DOHH2 (cell line): ENCODE measurements at regions not wholly inside any gene's neighbourhood (a gene's known extent, or its start where the extent isn't known, plus 50 kb on each side); places are given as distances from the start of the nearest gene placed in this dataset.

Source experiments
- H3F3A ChIP-seq: fragments of 200-600 bp; sonication (generic), shearing (Covaris generic); 2 replicates; pipeline ENCODE4 v1.6.0; 2016; ENCODE audit warnings: antibody characterized with exemption, mild to moderate bottlenecking; ENCODE audit not compliant: control insufficient read depth, insufficient read depth
- H3K27ac ChIP-seq: fragments of 200-600 bp; sonication (generic); 2 replicates; pipeline ENCODE4 v1.5.1; 2014; ENCODE audit warnings: low read depth, mild to moderate bottlenecking, low read length, moderate library complexity
- H3K27me3 ChIP-seq: fragments of 200-600 bp; sonication (generic); 2 replicates; pipeline ENCODE4 v1.6.1; 2014; ENCODE audit warnings: mild to moderate bottlenecking, low read length, mixed read lengths; ENCODE audit not compliant: control insufficient read depth
- H3K36me3 ChIP-seq: fragments of 200-600 bp; sonication (generic); 2 replicates; pipeline ENCODE4 v1.6.1; 2014; ENCODE audit warnings: mild to moderate bottlenecking, low read length, moderate library complexity, mixed read lengths; ENCODE audit not compliant: control insufficient read depth
- H3K4me1 ChIP-seq: fragments of 200-600 bp; sonication (generic); 2 replicates; pipeline ENCODE4 v1.6.1; 2014; ENCODE audit warnings: mild to moderate bottlenecking, low read length, mixed read lengths; ENCODE audit not compliant: control insufficient read depth
- H3K4me2 ChIP-seq: fragments of 200-600 bp; sonication (generic); 2 replicates; pipeline ENCODE4 v1.6.0; 2014; ENCODE audit warnings: mild to moderate bottlenecking, low read length, moderate library complexity
- H3K4me3 ChIP-seq: fragments of 200-600 bp; sonication (generic); 2 replicates; pipeline ENCODE4 v1.5.1; 2014; ENCODE audit warnings: mild to moderate bottlenecking, low read length, mixed read lengths
- H3K79me2 ChIP-seq: fragments of 200-600 bp; sonication (generic); 2 replicates; pipeline ENCODE4 v1.6.1; 2014; ENCODE audit warnings: mild to moderate bottlenecking, low read length, mixed read lengths; ENCODE audit not compliant: control insufficient read depth
- H3K9me2 ChIP-seq: fragments of 200-600 bp; sonication (generic); replicated peaks from 2 replicates; pipeline ENCODE4 v1.6.1; 2014; ENCODE audit warnings: mild to moderate bottlenecking, low read length, mixed read lengths; ENCODE audit not compliant: control insufficient read depth
- H3K9me3 ChIP-seq: fragments of 200-600 bp; sonication (generic); 2 replicates; pipeline ENCODE4 v1.6.1; 2014; ENCODE audit warnings: antibody characterized with exemption, low read length, mixed read lengths; ENCODE audit not compliant: control insufficient read depth, insufficient read depth
- H4K20me1 ChIP-seq: fragments of 200-600 bp; sonication (generic); 2 replicates; pipeline ENCODE4 v1.6.0; 2014; ENCODE audit warnings: low read depth, mild to moderate bottlenecking, antibody characterized with exemption, low read length, moderate library complexity; ENCODE audit not compliant: control insufficient read depth, insufficient read depth
- EZH2phosphoT487 ChIP-seq: fragments of 200-600 bp; sonication (generic); IDR thresholded peaks from 2 replicates; pipeline ENCODE4 v1.6.1; 2017; ENCODE audit warnings: borderline replicate concordance, mild to moderate bottlenecking, antibody characterized with exemption, low read length, moderate library complexity, mixed read lengths
- TF ChIP-seq, protein P1 (sequence below): fragments of 200-600 bp; sonication (generic); IDR thresholded peaks from one replicate; pipeline ENCODE4 v1.5.1; 2014; ENCODE audit warnings: antibody characterized with exemption, mild to moderate bottlenecking, low read depth, low read length; ENCODE audit not compliant: poor library complexity, severe bottlenecking

DNA sequence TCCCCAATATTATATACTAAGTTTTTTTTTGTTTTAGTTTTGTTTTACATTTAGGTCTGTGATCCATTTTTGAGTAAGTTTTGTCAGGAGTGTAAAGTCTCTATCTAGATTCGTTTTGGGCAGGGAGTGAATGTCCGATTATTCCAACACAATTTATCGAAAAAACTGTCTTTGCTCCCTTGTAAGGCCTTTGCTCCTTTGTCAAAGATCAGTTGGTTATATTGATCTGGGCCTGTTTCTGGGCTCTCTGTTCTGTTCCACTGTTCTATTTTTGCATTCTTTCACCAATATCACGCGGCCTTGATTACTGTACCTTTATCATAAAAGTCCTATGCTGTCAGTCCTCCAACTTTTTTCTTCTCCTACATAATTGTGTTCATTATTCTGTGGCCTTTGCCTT, 276.5 kb upstream of the ZC3H15 start:
- H4K20me1 ChIP-seq, result no peaks in the 10 kb centered on the region
- no peaks in the 10 kb centered on the region for H3K79me2 ChIP-seq
- H3F3A ChIP-seq, result no peaks in the 10 kb centered on the region
- H3K9me2 ChIP-seq, result no peaks in the 10 kb centered on the region
- H3K4me2 ChIP-seq, result no peak overlapping the region
- H3K4me3 ChIP-seq, result no peak overlapping the region
- no peaks in the 10 kb centered on the region for H3K36me3 ChIP-seq
- H3K9me3 ChIP-seq, result no peaks in the 10 kb centered on the region
- TF ChIP-seq, protein P1, sequence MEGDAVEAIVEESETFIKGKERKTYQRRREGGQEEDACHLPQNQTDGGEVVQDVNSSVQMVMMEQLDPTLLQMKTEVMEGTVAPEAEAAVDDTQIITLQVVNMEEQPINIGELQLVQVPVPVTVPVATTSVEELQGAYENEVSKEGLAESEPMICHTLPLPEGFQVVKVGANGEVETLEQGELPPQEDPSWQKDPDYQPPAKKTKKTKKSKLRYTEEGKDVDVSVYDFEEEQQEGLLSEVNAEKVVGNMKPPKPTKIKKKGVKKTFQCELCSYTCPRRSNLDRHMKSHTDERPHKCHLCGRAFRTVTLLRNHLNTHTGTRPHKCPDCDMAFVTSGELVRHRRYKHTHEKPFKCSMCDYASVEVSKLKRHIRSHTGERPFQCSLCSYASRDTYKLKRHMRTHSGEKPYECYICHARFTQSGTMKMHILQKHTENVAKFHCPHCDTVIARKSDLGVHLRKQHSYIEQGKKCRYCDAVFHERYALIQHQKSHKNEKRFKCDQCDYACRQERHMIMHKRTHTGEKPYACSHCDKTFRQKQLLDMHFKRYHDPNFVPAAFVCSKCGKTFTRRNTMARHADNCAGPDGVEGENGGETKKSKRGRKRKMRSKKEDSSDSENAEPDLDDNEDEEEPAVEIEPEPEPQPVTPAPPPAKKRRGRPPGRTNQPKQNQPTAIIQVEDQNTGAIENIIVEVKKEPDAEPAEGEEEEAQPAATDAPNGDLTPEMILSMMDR, result no peak
- no peak overlapping the region for H3K27ac ChIP-seq
- no peaks in the 10 kb centered on the region for H3K27me3 ChIP-seq
- H3K4me1 ChIP-seq, result peaks cover 4% of the 10 kb centered on the region

DNA sequence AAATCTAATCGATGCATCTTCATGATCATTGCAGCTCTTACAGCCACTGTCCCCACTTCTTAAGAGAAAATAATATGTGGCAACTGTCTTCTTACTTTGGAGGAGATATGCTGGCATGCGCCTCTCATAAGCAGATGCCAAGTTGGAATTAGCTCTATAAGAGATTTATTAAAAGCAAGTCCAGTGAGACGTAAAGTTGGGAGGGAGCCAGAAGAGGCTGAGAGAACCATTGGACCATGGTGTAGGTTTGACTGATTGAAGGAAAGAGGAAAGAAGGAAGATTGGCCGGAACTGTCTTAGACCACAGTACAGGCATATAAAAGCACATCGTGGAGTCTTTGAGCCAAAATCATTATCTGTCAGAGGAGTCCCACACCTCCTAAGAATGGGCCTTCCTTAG, 265.7 kb upstream of the ZC3H15 start:
- no peak for TF ChIP-seq EZH2phosphoT487
- TF ChIP-seq, protein P1, result no peak
- H3K4me2 ChIP-seq, result no peak overlapping the region
- no peaks in the 10 kb centered on the region for H4K20me1 ChIP-seq
- H3K27ac ChIP-seq, result no peak overlapping the region
- H3K9me2 ChIP-seq, result no peaks in the 10 kb centered on the region
- no peaks in the 10 kb centered on the region for H3K36me3 ChIP-seq
- H3K79me2 ChIP-seq, result no peaks in the 10 kb centered on the region
- no peaks in the 10 kb centered on the region for H3F3A ChIP-seq
- no peaks in the 10 kb centered on the region for H3K9me3 ChIP-seq
- H3K27me3 ChIP-seq, result no peaks in the 10 kb centered on the region
- H3K4me1 ChIP-seq, result no peaks in the 10 kb centered on the region
- H3K4me3 ChIP-seq, result no peak overlapping the region

DNA sequence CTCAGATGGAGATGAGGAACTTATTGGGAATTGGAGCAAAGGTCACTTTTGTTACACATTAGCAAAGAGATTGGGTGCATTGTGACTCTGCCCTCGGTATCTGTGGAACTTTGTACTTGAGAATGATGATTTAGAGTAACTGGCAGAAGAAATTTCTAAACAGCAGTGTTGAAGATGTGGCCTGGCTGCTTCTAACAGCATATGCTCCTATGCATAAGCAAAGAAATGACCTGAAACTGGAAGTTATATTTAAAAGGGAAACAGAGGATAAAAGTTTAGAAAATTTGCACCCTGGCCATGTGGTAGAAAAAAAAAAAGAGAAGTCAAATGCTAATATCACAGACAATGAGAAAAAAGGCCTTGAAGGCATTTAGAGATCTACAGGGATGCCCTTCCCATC, 256.8 kb upstream of the ZC3H15 start:
- Histone ChIP-seq H3K79me2 (no peaks in the 10 kb centered on the region), H3K27ac (no peak overlapping the region), H3K27me3 (no peaks in the 10 kb centered on the region), H3K9me2 (no peaks in the 10 kb centered on the region), H4K20me1 (no peaks in the 10 kb centered on the region), H3K9me3 (peaks cover 9% of the 10 kb centered on the region; the same call in 1 of the 2 replicates), H3K4me1 (no peaks in the 10 kb centered on the region), H3K36me3 (no peaks in the 10 kb centered on the region), H3K4me2 (no peak overlapping the region), H3F3A (no peaks in the 10 kb centered on the region), H3K4me3 (no peak overlapping the region)
- TF ChIP-seq, protein P1, result no peak
- no peak for TF ChIP-seq EZH2phosphoT487

DNA sequence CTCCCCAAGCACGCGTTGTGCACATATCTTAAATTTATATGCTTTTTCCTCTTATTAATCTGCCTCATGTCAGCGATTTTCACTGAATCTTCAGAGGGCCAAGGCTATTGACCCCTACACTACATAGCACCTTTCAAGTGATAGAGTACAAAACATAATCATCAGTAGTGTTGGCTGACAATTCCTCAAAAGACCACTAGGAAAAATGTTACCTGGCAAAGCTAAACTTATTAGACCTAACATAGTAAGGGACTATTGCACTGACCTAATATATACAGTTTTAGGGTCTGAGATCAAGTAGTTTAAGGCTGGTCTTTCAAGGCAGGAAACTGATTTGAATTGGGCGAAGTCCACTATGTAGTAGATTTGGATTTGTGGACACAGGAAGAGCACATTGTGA, 244.2 kb upstream of the ZC3H15 start:
- no peak for TF ChIP-seq EZH2phosphoT487
- TF ChIP-seq, protein P1, result no peak
- no peak overlapping the region for H3K4me2 ChIP-seq
- no peaks in the 10 kb centered on the region for H3K27me3 ChIP-seq
- H3K9me2 ChIP-seq, result no peaks in the 10 kb centered on the region
- no peaks in the 10 kb centered on the region for H3K79me2 ChIP-seq
- H3K4me1 ChIP-seq, result no peaks in the 10 kb centered on the region
- H3K4me3 ChIP-seq, result no peak overlapping the region
- H4K20me1 ChIP-seq, result no peaks in the 10 kb centered on the region
- H3F3A ChIP-seq, result no peaks in the 10 kb centered on the region
- no peaks in the 10 kb centered on the region for H3K9me3 ChIP-seq
- no peaks in the 10 kb centered on the region for H3K36me3 ChIP-seq
- H3K27ac ChIP-seq, result no peak overlapping the region
